DOHH2 (cell line): ENCODE measurements at regions not wholly inside any gene's neighbourhood (a gene's known extent, or its start where the extent isn't known, plus 50 kb on each side); places are given as distances from the start of the nearest gene placed in this dataset.

Experiments used
- H3F3A ChIP-seq: fragments of 200-600 bp; sonication (generic), shearing (Covaris generic); 2 replicates; pipeline ENCODE4 v1.6.0; 2016; ENCODE audit warnings: antibody characterized with exemption, mild to moderate bottlenecking; ENCODE audit not compliant: control insufficient read depth, insufficient read depth
- H3K27ac ChIP-seq: fragments of 200-600 bp; sonication (generic); 2 replicates; pipeline ENCODE4 v1.5.1; 2014; ENCODE audit warnings: low read depth, mild to moderate bottlenecking, low read length, moderate library complexity
- H3K27me3 ChIP-seq: fragments of 200-600 bp; sonication (generic); 2 replicates; pipeline ENCODE4 v1.6.1; 2014; ENCODE audit warnings: mild to moderate bottlenecking, low read length, mixed read lengths; ENCODE audit not compliant: control insufficient read depth
- H3K36me3 ChIP-seq: fragments of 200-600 bp; sonication (generic); 2 replicates; pipeline ENCODE4 v1.6.1; 2014; ENCODE audit warnings: mild to moderate bottlenecking, low read length, moderate library complexity, mixed read lengths; ENCODE audit not compliant: control insufficient read depth
- H3K4me1 ChIP-seq: fragments of 200-600 bp; sonication (generic); 2 replicates; pipeline ENCODE4 v1.6.1; 2014; ENCODE audit warnings: mild to moderate bottlenecking, low read length, mixed read lengths; ENCODE audit not compliant: control insufficient read depth
- H3K4me2 ChIP-seq: fragments of 200-600 bp; sonication (generic); 2 replicates; pipeline ENCODE4 v1.6.0; 2014; ENCODE audit warnings: mild to moderate bottlenecking, low read length, moderate library complexity
- H3K4me3 ChIP-seq: fragments of 200-600 bp; sonication (generic); 2 replicates; pipeline ENCODE4 v1.5.1; 2014; ENCODE audit warnings: mild to moderate bottlenecking, low read length, mixed read lengths
- H3K79me2 ChIP-seq: fragments of 200-600 bp; sonication (generic); 2 replicates; pipeline ENCODE4 v1.6.1; 2014; ENCODE audit warnings: mild to moderate bottlenecking, low read length, mixed read lengths; ENCODE audit not compliant: control insufficient read depth
- H3K9me2 ChIP-seq: fragments of 200-600 bp; sonication (generic); replicated peaks from 2 replicates; pipeline ENCODE4 v1.6.1; 2014; ENCODE audit warnings: mild to moderate bottlenecking, low read length, mixed read lengths; ENCODE audit not compliant: control insufficient read depth
- H3K9me3 ChIP-seq: fragments of 200-600 bp; sonication (generic); 2 replicates; pipeline ENCODE4 v1.6.1; 2014; ENCODE audit warnings: antibody characterized with exemption, low read length, mixed read lengths; ENCODE audit not compliant: control insufficient read depth, insufficient read depth
- H4K20me1 ChIP-seq: fragments of 200-600 bp; sonication (generic); 2 replicates; pipeline ENCODE4 v1.6.0; 2014; ENCODE audit warnings: low read depth, mild to moderate bottlenecking, antibody characterized with exemption, low read length, moderate library complexity; ENCODE audit not compliant: control insufficient read depth, insufficient read depth
- EZH2phosphoT487 ChIP-seq: fragments of 200-600 bp; sonication (generic); IDR thresholded peaks from 2 replicates; pipeline ENCODE4 v1.6.1; 2017; ENCODE audit warnings: borderline replicate concordance, mild to moderate bottlenecking, antibody characterized with exemption, low read length, moderate library complexity, mixed read lengths
- TF ChIP-seq, protein P1 (sequence below): fragments of 200-600 bp; sonication (generic); IDR thresholded peaks from one replicate; pipeline ENCODE4 v1.5.1; 2014; ENCODE audit warnings: antibody characterized with exemption, mild to moderate bottlenecking, low read depth, low read length; ENCODE audit not compliant: poor library complexity, severe bottlenecking

GRCh38 chr1:114331936-114332335 is 178.3 kb upstream of the SYT6 start:
- Histone ChIP-seq H3K4me3 (no peak overlapping the region), H3K27me3 (peaks cover 18% of the 10 kb centered on the region), H3F3A (no peaks in the 10 kb centered on the region), H3K9me3 (no peaks in the 10 kb centered on the region), H4K20me1 (no peaks in the 10 kb centered on the region), H3K27ac (no peak overlapping the region), H3K4me2 (no peak overlapping the region), H3K79me2 (no peaks in the 10 kb centered on the region), H3K4me1 (no peaks in the 10 kb centered on the region), H3K36me3 (no peaks in the 10 kb centered on the region), H3K9me2 (no peaks in the 10 kb centered on the region)
- no peak for TF ChIP-seq EZH2phosphoT487
- TF ChIP-seq, protein P1, sequence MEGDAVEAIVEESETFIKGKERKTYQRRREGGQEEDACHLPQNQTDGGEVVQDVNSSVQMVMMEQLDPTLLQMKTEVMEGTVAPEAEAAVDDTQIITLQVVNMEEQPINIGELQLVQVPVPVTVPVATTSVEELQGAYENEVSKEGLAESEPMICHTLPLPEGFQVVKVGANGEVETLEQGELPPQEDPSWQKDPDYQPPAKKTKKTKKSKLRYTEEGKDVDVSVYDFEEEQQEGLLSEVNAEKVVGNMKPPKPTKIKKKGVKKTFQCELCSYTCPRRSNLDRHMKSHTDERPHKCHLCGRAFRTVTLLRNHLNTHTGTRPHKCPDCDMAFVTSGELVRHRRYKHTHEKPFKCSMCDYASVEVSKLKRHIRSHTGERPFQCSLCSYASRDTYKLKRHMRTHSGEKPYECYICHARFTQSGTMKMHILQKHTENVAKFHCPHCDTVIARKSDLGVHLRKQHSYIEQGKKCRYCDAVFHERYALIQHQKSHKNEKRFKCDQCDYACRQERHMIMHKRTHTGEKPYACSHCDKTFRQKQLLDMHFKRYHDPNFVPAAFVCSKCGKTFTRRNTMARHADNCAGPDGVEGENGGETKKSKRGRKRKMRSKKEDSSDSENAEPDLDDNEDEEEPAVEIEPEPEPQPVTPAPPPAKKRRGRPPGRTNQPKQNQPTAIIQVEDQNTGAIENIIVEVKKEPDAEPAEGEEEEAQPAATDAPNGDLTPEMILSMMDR = no peak

GRCh38 chr1:114330451-114330983 is 176.8 kb upstream of the SYT6 start:
- Histone ChIP-seq H3K4me2 (no peak overlapping the region), H3K27me3 (peaks cover 18% of the 10 kb centered on the region), H3K4me3 (no peak overlapping the region), H3K9me3 (no peaks in the 10 kb centered on the region), H3K4me1 (no peaks in the 10 kb centered on the region), H3K36me3 (no peaks in the 10 kb centered on the region), H4K20me1 (no peaks in the 10 kb centered on the region), H3F3A (no peaks in the 10 kb centered on the region), H3K9me2 (no peaks in the 10 kb centered on the region), H3K79me2 (no peaks in the 10 kb centered on the region), H3K27ac (no peak overlapping the region)
- TF ChIP-seq EZH2phosphoT487 = no peak
- TF ChIP-seq, protein P1 = no peak

- no peaks in the 10 kb centered on the region for H3K4me1 ChIP-seq
- no peaks in the 10 kb centered on the region for H3K9me2 ChIP-seq
- no peaks in the 10 kb centered on the region for H3F3A ChIP-seq
- peaks cover 9% of the 10 kb centered on the region for H3K27me3 ChIP-seq
- H3K4me2 ChIP-seq = no peak overlapping the region
- H3K27ac ChIP-seq = no peak overlapping the region
- H4K20me1 ChIP-seq = no peaks in the 10 kb centered on the region
- H3K36me3 ChIP-seq = no peaks in the 10 kb centered on the region
- TF ChIP-seq, protein P1 = no peak
- TF ChIP-seq EZH2phosphoT487 = no peak
- no peak overlapping the region for H3K4me3 ChIP-seq
- no peaks in the 10 kb centered on the region for H3K79me2 ChIP-seq
- no peaks in the 10 kb centered on the region for H3K9me3 ChIP-seq
Observed at GRCh38 chr1:114328361-114328904, 174.8 kb upstream of the SYT6 start.

DNA sequence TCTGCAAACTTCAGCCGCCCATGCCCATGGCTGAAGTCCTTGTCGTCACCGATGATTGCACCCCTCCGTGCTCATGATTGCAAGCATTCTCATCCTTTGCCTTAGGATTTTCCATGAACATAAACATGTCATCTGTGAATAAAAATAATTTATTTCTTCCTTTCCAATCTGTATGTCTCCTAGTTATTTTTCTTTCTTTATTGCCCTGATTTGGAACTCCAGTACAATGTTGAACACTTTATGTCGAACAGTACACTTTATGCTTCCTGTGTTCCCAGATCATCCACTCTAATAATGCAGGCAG is 170.9 kb upstream of the SYT6 start:
- Histone ChIP-seq H3K9me2 (no peaks in the 10 kb centered on the region), H3K27ac (no peak overlapping the region), H3K4me3 (no peak overlapping the region), H3K4me1 (no peaks in the 10 kb centered on the region), H3K27me3 (0 out of 2 replicates have a peak, but pooled peaks cover 2% of the 10 kb centered on the region), H3K79me2 (no peaks in the 10 kb centered on the region), H3F3A (no peaks in the 10 kb centered on the region), H4K20me1 (no peaks in the 10 kb centered on the region), H3K4me2 (no peak overlapping the region), H3K9me3 (no peaks in the 10 kb centered on the region), H3K36me3 (no peaks in the 10 kb centered on the region)
- no peak for TF ChIP-seq EZH2phosphoT487
- TF ChIP-seq, protein P1 = no peak
